ENCODE measurements at regions not wholly inside any gene's neighbourhood (a gene's known extent, or its start where the extent isn't known, plus 50 kb on each side); places are given as distances from the start of the nearest gene placed in this dataset.

DNA sequence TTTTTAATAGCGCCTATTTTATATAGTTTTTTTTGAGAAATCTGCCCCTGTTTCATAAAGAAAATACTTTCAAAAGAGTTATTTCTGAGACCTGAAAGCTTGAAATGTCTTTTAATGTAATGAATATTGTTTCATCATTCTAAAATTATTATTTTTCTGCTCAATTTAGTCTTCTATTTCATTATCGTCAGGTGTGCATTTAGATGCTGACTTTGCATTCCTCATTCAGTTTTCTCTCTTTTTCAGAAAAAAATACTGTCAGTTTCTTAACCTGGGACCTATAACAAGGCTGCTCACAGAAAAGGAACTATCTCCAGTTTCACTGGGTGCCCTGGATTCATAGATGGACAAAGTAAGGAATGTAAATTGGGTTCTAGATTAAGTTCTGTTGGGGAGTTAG is 1631.7 kb downstream of the SUCLG1 start:
- no peak for TF ChIP-seq POLR2A (IDR thresholded peaks at IDR 0.05; ENCODE audit: low read length)
- no peak for TF ChIP-seq GATA1 (IDR thresholded peaks at IDR 0.05; ENCODE audit: low read depth, low read length)
